Neural progenitor cell (in vitro differentiated cells): ENCODE measurements at regions not wholly inside any gene's neighbourhood (a gene's known extent, or its start where the extent isn't known, plus 50 kb on each side); places are given as distances from the start of the nearest gene placed in this dataset.

Source experiments
- EZH2 ChIP-seq: fragments of 200-600 bp; sonication (generic); IDR thresholded peaks from 2 replicates; pipeline ENCODE4 v1.6.1; 2017; ENCODE audit warnings: antibody characterized with exemption, mild to moderate bottlenecking, moderate library complexity
- EZH2phosphoT487 ChIP-seq: fragments of 200-600 bp; sonication (generic); IDR thresholded peaks from 2 replicates; pipeline ENCODE4 v1.6.1; 2017; ENCODE audit warnings: antibody characterized with exemption
- TF ChIP-seq, protein P1 (sequence below): fragments of 200-600 bp; sonication (generic); IDR thresholded peaks from 2 replicates; pipeline ENCODE4 v1.5.1; 2017; ENCODE audit warnings: antibody characterized with exemption, mild to moderate bottlenecking

DNA sequence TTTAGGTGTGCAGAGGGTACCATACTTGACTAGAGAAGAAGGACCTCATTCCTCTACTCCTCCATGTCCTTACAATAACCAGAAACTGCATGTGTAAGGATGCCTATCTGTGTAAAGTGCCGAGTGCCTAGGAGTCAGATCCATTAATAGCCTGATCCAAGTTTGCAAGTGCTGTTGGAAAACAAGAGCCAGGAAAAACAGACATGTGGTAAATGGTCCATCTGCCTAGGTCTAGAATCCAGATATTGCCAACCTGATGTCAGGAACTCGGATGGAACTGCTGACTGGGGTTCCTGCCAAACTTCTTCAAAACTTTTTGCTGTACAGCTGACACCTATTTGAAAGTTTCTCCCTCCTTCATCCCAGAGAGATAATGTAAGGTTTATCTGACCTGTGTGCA, 239.4 kb upstream of the CAMK1G start:
- TF ChIP-seq EZH2 (no peak), EZH2phosphoT487 (no peak)
- TF ChIP-seq, protein P1, sequence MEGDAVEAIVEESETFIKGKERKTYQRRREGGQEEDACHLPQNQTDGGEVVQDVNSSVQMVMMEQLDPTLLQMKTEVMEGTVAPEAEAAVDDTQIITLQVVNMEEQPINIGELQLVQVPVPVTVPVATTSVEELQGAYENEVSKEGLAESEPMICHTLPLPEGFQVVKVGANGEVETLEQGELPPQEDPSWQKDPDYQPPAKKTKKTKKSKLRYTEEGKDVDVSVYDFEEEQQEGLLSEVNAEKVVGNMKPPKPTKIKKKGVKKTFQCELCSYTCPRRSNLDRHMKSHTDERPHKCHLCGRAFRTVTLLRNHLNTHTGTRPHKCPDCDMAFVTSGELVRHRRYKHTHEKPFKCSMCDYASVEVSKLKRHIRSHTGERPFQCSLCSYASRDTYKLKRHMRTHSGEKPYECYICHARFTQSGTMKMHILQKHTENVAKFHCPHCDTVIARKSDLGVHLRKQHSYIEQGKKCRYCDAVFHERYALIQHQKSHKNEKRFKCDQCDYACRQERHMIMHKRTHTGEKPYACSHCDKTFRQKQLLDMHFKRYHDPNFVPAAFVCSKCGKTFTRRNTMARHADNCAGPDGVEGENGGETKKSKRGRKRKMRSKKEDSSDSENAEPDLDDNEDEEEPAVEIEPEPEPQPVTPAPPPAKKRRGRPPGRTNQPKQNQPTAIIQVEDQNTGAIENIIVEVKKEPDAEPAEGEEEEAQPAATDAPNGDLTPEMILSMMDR = no peak
